ENCODE measurements at regions not wholly inside any gene's neighbourhood (a gene's known extent, or its start where the extent isn't known, plus 50 kb on each side); places are given as distances from the start of the nearest gene placed in this dataset.

DNA sequence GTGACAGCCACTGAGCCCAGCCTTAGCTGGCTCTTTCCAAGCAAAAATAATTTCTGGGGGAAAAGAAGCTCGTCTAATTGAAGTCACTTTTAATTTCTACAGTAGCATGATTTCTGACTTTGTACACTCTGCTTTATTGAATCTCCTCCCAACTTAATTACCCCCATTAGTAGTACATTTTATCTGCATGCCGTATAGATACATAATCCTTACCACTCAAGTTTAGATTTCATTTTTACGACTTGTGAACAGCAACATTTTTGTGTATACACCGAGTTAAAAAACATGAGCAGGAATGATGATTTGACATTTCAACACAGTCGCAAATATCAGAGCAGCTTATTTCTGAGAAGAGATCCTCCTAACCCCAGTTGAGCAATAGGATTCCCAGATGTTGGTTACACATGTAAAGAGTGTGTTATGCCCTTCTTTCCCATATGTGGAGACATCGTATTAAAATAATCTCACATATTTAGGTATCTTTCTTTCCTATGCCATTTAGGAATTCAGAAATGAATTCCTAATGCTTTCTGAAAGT, 127.3 kb upstream of the MTHFD1L start:
- H3K4me1 ChIP-seq: peaks cover 14% of the 10 kb centered on the region
- no peaks in the 10 kb centered on the region for H3K36me3 ChIP-seq
- no peak overlapping the region for H3K27ac ChIP-seq
- H3K4me3 ChIP-seq: no peak overlapping the region
- intact Hi-C loops (cut with DNase I): no loop called here
- H3K9me3 ChIP-seq: no peaks in the 10 kb centered on the region
- TF ChIP-seq CTCF (IDR thresholded peaks at IDR 0.05) (no peak), POLR2A (IDR thresholded peaks at IDR 0.05) (no peak), POLR2AphosphoS5 (IDR thresholded peaks at IDR 0.05; ENCODE audit: insufficient read depth in 1 of 2, low read depth in 1 of 2) (no peak)
- H3K27me3 ChIP-seq: no peaks in the 10 kb centered on the region
- no peak for DNase-seq (ENCODE audit: extremely low spot score in 2 of 2)

DNA sequence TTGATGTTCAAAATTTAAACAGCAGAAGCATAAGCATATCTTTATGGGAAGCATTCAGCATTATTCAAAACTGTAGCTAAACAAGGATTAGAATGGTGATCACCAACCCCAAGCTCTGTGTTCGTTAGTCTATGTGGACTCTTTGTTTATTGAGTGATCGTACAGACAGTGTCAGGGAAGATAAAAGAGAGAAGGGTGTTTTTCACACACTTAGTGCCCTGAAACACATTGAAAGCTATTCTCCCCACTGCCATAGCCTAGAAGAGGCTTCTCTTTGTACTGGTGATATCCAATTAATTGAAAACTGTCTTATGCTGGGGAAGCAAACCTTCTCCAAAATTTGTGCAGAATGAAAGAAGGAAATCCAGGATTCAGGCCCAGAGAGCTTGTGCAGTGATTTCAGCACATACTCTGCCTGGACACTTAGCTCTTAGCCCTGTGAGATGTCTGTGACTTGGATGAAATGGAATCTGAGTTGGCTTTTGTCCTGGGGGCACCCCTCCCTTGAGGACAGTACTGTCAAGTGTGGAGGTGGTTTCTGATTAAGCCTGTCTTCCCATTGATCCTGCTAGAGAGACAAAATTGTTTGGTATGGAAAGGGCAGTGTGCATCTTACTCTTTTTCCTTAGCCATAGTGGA, 125.7 kb upstream of the MTHFD1L start:
- Histone ChIP-seq H3K4me1 (peaks cover 14% of the 10 kb centered on the region), H3K27ac (no peak overlapping the region), H3K36me3 (no peaks in the 10 kb centered on the region), H3K9me3 (no peaks in the 10 kb centered on the region), H3K4me3 (no peak overlapping the region), H3K27me3 (no peaks in the 10 kb centered on the region)
- DNase-seq (ENCODE audit: extremely low spot score in 2 of 2): no peak
- no peak for TF ChIP-seq POLR2A (IDR thresholded peaks at IDR 0.05)
- TF ChIP-seq CTCF (IDR thresholded peaks at IDR 0.05): no peak
- no peak for TF ChIP-seq POLR2AphosphoS5 (IDR thresholded peaks at IDR 0.05; ENCODE audit: insufficient read depth in 1 of 2, low read depth in 1 of 2)
- intact Hi-C loops (cut with DNase I): no loop called here

GRCh38 chr6:150740453-150740852, 125.0 kb upstream of the MTHFD1L start:
- H3K9me3 ChIP-seq: no peaks in the 10 kb centered on the region
- no peaks in the 10 kb centered on the region for H3K27me3 ChIP-seq
- no peak for TF ChIP-seq POLR2AphosphoS5 (IDR thresholded peaks at IDR 0.05; ENCODE audit: insufficient read depth in 1 of 2, low read depth in 1 of 2)
- no peak for TF ChIP-seq POLR2A (IDR thresholded peaks at IDR 0.05)
- TF ChIP-seq CTCF (IDR thresholded peaks at IDR 0.05): no peak
- H3K36me3 ChIP-seq: no peaks in the 10 kb centered on the region
- peaks cover 14% of the 10 kb centered on the region for H3K4me1 ChIP-seq
- DNase-seq (ENCODE audit: extremely low spot score in 2 of 2): no peak
- H3K4me3 ChIP-seq: no peak overlapping the region
- intact Hi-C loops (cut with DNase I): no loop called here
- H3K27ac ChIP-seq: no peak overlapping the region

GRCh38 chr6:150741633-150742200, 123.8 kb upstream of the MTHFD1L start:
- Histone ChIP-seq H3K27me3 (no peaks in the 10 kb centered on the region), H3K4me1 (peaks cover 14% of the 10 kb centered on the region), H3K36me3 (no peaks in the 10 kb centered on the region), H3K27ac (no peak overlapping the region), H3K4me3 (no peak overlapping the region), H3K9me3 (no peaks in the 10 kb centered on the region)
- no peak for TF ChIP-seq POLR2AphosphoS5 (IDR thresholded peaks at IDR 0.05; ENCODE audit: insufficient read depth in 1 of 2, low read depth in 1 of 2)
- no peak for TF ChIP-seq CTCF (IDR thresholded peaks at IDR 0.05)
- no peak for TF ChIP-seq POLR2A (IDR thresholded peaks at IDR 0.05)
- intact Hi-C loops (cut with DNase I): no loop called here
- DNase-seq (ENCODE audit: extremely low spot score in 2 of 2): no peak

Data from vagina (tissue), 2 donors.